Prostate gland (tissue), 2 donors: ENCODE measurements at regions not wholly inside any gene's neighbourhood (a gene's known extent, or its start where the extent isn't known, plus 50 kb on each side); places are given as distances from the start of the nearest gene placed in this dataset.

Source experiments
- DNase-seq: peaks from one replicate; pipeline ENCODE4 v3.0.0-alpha.2; 2019; ENCODE audit warnings: low spot score
- H3K27ac ChIP-seq, 2 donors: fragments of 200-600 bp; sonication (generic); 2 replicates each; pipeline ENCODE4 v1.5.1; 2017 to 2019
- H3K27me3 ChIP-seq: fragments of 200-600 bp; sonication (generic); replicated peaks from 2 replicates; pipeline ENCODE4 v1.5.1; 2019; ENCODE audit not compliant: insufficient read depth
- H3K36me3 ChIP-seq, 2 donors: fragments of 200-600 bp; sonication (generic); 1 replicate in 1 of 2; 2 replicates in 1 of 2; pipeline versions ENCODE4 v1.5.1 to v1.8.1; 2017 to 2019
- H3K4me1 ChIP-seq: fragments of 200-600 bp; sonication (generic); replicated peaks from 2 replicates; pipeline ENCODE4 v1.5.1; 2019
- H3K4me3 ChIP-seq, 2 donors: fragments of 200-600 bp; sonication (generic); 2 replicates each; pipeline ENCODE4 v1.5.1; 2017 to 2019
- H3K9me3 ChIP-seq: fragments of 200-600 bp; sonication (generic); 2 replicates; pipeline ENCODE4 v1.5.1; 2017
- CTCF ChIP-seq, 4 experiments: fragments of 200-600 bp in 2 of 4; fragments of 450-650 bp in 2 of 4; sonication (generic) in 2 of 4; IDR thresholded peaks; 1 replicate in 3 of 4; 2 replicates in 1 of 4; pipeline ENCODE4 v1.5.1; 2016 to 2019; ENCODE audit warnings: antibody characterized with exemption in 4 of 4, mild to moderate bottlenecking in 2 of 4, moderate library complexity in 2 of 4
- POLR2A ChIP-seq: fragments of 450-650 bp; IDR thresholded peaks from one replicate; pipeline ENCODE4 v1.6.1; 2016; ENCODE audit warnings: antibody characterized with exemption, mild to moderate bottlenecking
- POLR2AphosphoS5 ChIP-seq: sonication (generic); formaldehyde crosslinking; IDR thresholded peaks from one replicate; pipeline ENCODE4 v1.6.1; 2017; ENCODE audit warnings: antibody characterized with exemption
- whole genome bisulfite sequencing: methylation state at CpG from one replicate; pipeline ENCODE4 v1.1.5; 2018; 5-methylcytosine and 5-hydroxymethylcytosine counted together
- intact Hi-C: fragments of 100-400 bp; cut with DNase I; formaldehyde crosslinking; loops from one replicate; pipeline ENCODE4 v1.14.2; 2022

DNA sequence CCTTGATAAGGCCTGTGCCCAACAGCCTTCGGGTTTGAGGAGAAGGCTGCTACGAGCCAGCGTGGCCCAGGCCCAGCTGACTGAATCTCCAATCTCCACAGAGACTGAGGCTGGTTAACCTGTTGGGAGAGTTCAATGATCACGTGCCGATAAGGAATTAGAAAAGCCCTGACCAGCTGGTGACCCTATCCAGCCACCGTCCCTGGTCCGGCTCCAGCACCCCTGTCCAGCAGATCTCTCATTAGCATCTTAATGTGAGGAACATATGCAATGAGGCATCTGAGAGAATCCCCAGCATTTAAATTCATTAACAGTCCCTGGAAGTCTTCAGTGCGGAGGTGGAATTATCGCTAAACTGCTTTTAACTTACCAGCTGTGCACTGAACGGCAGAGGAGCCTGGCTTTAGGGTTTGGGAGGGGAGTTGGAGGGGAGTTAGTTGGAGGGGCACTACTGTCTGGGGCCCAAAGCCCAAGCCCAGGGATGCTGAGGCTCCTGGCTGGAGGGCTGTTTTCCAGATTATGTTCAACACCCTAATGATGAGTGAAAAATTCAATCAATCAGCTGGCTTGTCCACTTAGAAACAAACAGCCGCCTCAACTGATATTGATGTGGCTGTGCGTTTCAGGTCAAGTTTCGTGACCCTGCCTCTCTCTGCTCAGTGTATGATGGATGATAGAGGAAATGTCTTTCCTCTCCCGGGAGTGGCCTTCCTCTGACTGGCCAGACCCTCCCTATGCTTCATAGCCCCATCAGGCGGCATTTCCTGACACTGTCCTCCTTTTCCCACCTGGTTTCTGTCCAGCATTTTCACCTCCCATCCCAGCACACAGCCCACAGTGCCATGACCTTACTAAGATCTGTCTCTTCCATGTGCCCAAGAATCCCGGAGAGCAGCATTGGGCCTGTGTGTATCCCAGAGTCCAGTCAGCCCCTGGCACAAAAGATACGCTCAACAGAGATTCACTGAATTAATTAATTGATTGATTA is 184.5 kb downstream of the CCT6B start:
- Histone ChIP-seq H3K4me3 (no peak overlapping the region), H3K27me3 (no peaks in the 10 kb centered on the region), H3K27ac (no peak overlapping the region), H3K36me3 (no peaks in the 10 kb centered on the region), H3K4me1 (no peaks in the 10 kb centered on the region), H3K9me3 (no peaks in the 10 kb centered on the region)
- DNase-seq, result no peak
- TF ChIP-seq POLR2A (no peak), POLR2AphosphoS5 (no peak), CTCF (IDR thresholded peaks at IDR 0.05) (no peak)
- WGBS, result 73% methylated on average over 17 of the region's 17 CpGs
- intact Hi-C loops, result no loop called here

GRCh38 chr17:34773036-34773435 is 188.2 kb downstream of the CCT6B start:
- Histone ChIP-seq H3K4me3 (no peak overlapping the region), H3K4me1 (no peaks in the 10 kb centered on the region), H3K36me3 (no peaks in the 10 kb centered on the region), H3K27me3 (no peaks in the 10 kb centered on the region), H3K9me3 (no peaks in the 10 kb centered on the region), H3K27ac (no peak overlapping the region)
- DNase-seq, result no peak
- intact Hi-C loops, result no loop called here
- WGBS, result 69% methylated on average over 4 of the region's 4 CpGs
- no peak for TF ChIP-seq POLR2AphosphoS5
- no peak for TF ChIP-seq CTCF (IDR thresholded peaks at IDR 0.05)
- no peak for TF ChIP-seq POLR2A

DNA sequence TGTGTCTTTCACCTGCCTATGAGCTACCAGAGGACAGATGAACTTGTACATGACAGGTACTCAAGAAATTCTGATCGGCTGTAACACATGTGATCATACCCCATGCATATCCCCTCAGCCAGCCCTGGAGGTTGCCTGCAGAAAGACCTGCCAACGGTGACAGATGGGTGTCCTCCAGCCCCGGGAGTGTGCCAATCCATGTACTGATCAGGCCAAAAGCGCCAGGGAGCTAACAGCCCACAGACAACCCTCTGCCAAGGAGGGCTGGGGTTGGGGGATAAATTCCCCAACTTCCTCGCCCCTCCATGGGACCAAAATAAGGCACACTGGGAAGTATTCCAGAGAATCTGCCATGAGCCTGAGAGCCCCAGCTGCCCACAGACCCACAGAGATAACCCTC is 189.4 kb downstream of the CCT6B start:
- no peaks in the 10 kb centered on the region for H3K4me1 ChIP-seq
- no peaks in the 10 kb centered on the region for H3K27me3 ChIP-seq
- no peaks in the 10 kb centered on the region for H3K9me3 ChIP-seq
- TF ChIP-seq POLR2A (no peak), POLR2AphosphoS5 (no peak), CTCF (IDR thresholded peaks at IDR 0.05) (no peak)
- no peak overlapping the region for H3K4me3 ChIP-seq
- intact Hi-C loops, result no loop called here
- no peaks in the 10 kb centered on the region for H3K36me3 ChIP-seq
- 83% methylated on average over 5 of the region's 5 CpGs for WGBS
- no peak overlapping the region for H3K27ac ChIP-seq
- no peak for DNase-seq

DNA sequence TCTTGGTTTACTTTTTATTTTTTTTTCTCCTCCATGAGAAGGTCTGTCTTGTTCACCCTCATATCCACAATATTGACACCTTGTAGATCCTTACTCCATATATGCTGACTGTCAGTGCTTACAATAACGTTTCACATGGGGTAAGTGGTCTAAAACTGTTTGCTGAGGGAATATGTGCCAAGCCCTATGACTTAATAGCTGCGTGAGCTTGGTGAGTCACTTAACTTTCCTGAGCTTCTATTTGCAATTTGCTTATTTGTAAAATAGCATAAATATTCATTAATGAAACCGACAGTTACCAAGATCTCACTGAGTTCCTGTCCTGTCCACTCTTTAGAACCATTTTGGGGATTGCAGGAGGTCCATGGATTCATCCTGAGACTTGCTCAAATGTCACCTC is 190.7 kb downstream of the CCT6B start:
- Histone ChIP-seq H3K9me3 (no peaks in the 10 kb centered on the region), H3K27ac (no peak overlapping the region), H3K4me3 (no peak overlapping the region), H3K36me3 (no peaks in the 10 kb centered on the region), H3K27me3 (no peaks in the 10 kb centered on the region), H3K4me1 (no peaks in the 10 kb centered on the region)
- intact Hi-C loops, result no loop called here
- WGBS, result 64% methylated on average over 3 of the region's 3 CpGs
- DNase-seq, result no peak
- TF ChIP-seq POLR2AphosphoS5, result no peak
- no peak for TF ChIP-seq POLR2A
- TF ChIP-seq CTCF (IDR thresholded peaks at IDR 0.05), result no peak

GRCh38 chr17:34769899-34770298 is 190.5 kb downstream of the TMEM132E start:
- 68% methylated on average over 2 of the region's 2 CpGs for WGBS
- Histone ChIP-seq H3K36me3 (no peaks in the 10 kb centered on the region), H3K4me3 (no peak overlapping the region), H3K4me1 (no peaks in the 10 kb centered on the region), H3K27ac (no peak overlapping the region), H3K27me3 (no peaks in the 10 kb centered on the region), H3K9me3 (no peaks in the 10 kb centered on the region)
- intact Hi-C loops, result no loop called here
- no peak for DNase-seq
- TF ChIP-seq POLR2AphosphoS5 (no peak), POLR2A (no peak), CTCF (IDR thresholded peaks at IDR 0.05) (no peak)
